ENCODE measurements at regions not wholly inside any gene's neighbourhood (a gene's known extent, or its start where the extent isn't known, plus 50 kb on each side); places are given as distances from the start of the nearest gene placed in this dataset.

GRCh38 chr10:129294944-129295343 is 172.1 kb upstream of the MGMT start (continued):
- no peak for TF ChIP-seq CTCF (IDR thresholded peaks at IDR 0.05; ENCODE audit: poor library complexity, severe bottlenecking)

- no peaks in the 10 kb centered on the region for H4K20me1 ChIP-seq (ENCODE audit: insufficient read depth)
- peaks cover 3% of the 10 kb centered on the region for H3K9me3 ChIP-seq (ENCODE audit: low read length)
- H3K4me3 ChIP-seq (ENCODE audit: low read length), result no peak overlapping the region
- no peaks in the 10 kb centered on the region for H3F3A ChIP-seq (ENCODE audit: insufficient read depth, low read length, poor library complexity, severe bottlenecking)
- H3K4me2 ChIP-seq (ENCODE audit: low read length), result no peak overlapping the region
- H3K9me2 ChIP-seq (ENCODE audit: insufficient read depth, low read length), result no peaks in the 10 kb centered on the region
- H2AFZ ChIP-seq (ENCODE audit: low read depth, low read length), result no peak overlapping the region
- H3K36me3 ChIP-seq (ENCODE audit: insufficient read depth, low read length), result no peaks in the 10 kb centered on the region
- TF ChIP-seq EZH2 (IDR thresholded peaks at IDR 0.05; ENCODE audit: borderline replicate concordance, insufficient read depth, low read length, poor library complexity, severe bottlenecking), result no peak
- TF ChIP-seq CTCF (IDR thresholded peaks at IDR 0.05; ENCODE audit: poor library complexity, severe bottlenecking), result no peak
- no peak for TF ChIP-seq EP300 (conservative IDR thresholded peaks at IDR 0.05; ENCODE audit: poor library complexity, severe bottlenecking)
- H3K27ac ChIP-seq (ENCODE audit: low read length), result no peak overlapping the region
- H3K79me2 ChIP-seq (replicated peaks; ENCODE audit: insufficient read depth, low read length), result no peaks in the 10 kb centered on the region
- no peak overlapping the region for H3K9ac ChIP-seq (ENCODE audit: low read length)
- H3K27me3 ChIP-seq (ENCODE audit: insufficient read depth, low read depth, low read length), result no peaks in the 10 kb centered on the region
Measured at GRCh38 chr10:129305046-129305445, 162.0 kb upstream of the MGMT start.

GRCh38 chr10:129307141-129307540 is 159.9 kb upstream of the MGMT start:
- H3K4me2 ChIP-seq (ENCODE audit: low read length), result no peak overlapping the region
- H3F3A ChIP-seq (ENCODE audit: insufficient read depth, low read length, poor library complexity, severe bottlenecking), result no peaks in the 10 kb centered on the region
- no peak overlapping the region for H3K27ac ChIP-seq (ENCODE audit: low read length)
- no peaks in the 10 kb centered on the region for H4K20me1 ChIP-seq (ENCODE audit: insufficient read depth)
- no peaks in the 10 kb centered on the region for H3K36me3 ChIP-seq (ENCODE audit: insufficient read depth, low read length)
- no peak overlapping the region for H3K9ac ChIP-seq (ENCODE audit: low read length)
- H3K4me3 ChIP-seq (ENCODE audit: low read length), result no peak overlapping the region
- H2AFZ ChIP-seq (ENCODE audit: low read depth, low read length), result no peak overlapping the region
- no peaks in the 10 kb centered on the region for H3K27me3 ChIP-seq (ENCODE audit: insufficient read depth, low read depth, low read length)
- H3K79me2 ChIP-seq (replicated peaks; ENCODE audit: insufficient read depth, low read length), result no peaks in the 10 kb centered on the region
- no peaks in the 10 kb centered on the region for H3K9me2 ChIP-seq (ENCODE audit: insufficient read depth, low read length)
- TF ChIP-seq EP300 (conservative IDR thresholded peaks at IDR 0.05; ENCODE audit: poor library complexity, severe bottlenecking) (no peak), CTCF (IDR thresholded peaks at IDR 0.05; ENCODE audit: poor library complexity, severe bottlenecking) (no peak), SMC3 (conservative IDR thresholded peaks at IDR 0.05; ENCODE audit: poor library complexity) (no peak), TAF1 (IDR thresholded peaks at IDR 0.05; ENCODE audit: low read depth) (no peak), REST (IDR thresholded peaks at IDR 0.05; ENCODE audit: borderline replicate concordance) (no peak), RAD21 (conservative IDR thresholded peaks at IDR 0.05) (no peak), POLR2AphosphoS5 (IDR thresholded peaks at IDR 0.05) (no peak), EZH2 (IDR thresholded peaks at IDR 0.05; ENCODE audit: borderline replicate concordance, insufficient read depth, low read length, poor library complexity, severe bottlenecking) (no peak), MXI1 (conservative IDR thresholded peaks at IDR 0.05; ENCODE audit: poor library complexity, severe bottlenecking) (no peak)
- H3K9me3 ChIP-seq (ENCODE audit: low read length), result peaks cover 3% of the 10 kb centered on the region
